ENCODE measurements at regions not wholly inside any gene's neighbourhood (a gene's known extent, or its start where the extent isn't known, plus 50 kb on each side); places are given as distances from the start of the nearest gene placed in this dataset.
"Not testable (repeated sequence)": the region's sequence is repeated elsewhere in the genome, so short reads cannot be mapped to it uniquely, and the experiment has no call there.

DNA sequence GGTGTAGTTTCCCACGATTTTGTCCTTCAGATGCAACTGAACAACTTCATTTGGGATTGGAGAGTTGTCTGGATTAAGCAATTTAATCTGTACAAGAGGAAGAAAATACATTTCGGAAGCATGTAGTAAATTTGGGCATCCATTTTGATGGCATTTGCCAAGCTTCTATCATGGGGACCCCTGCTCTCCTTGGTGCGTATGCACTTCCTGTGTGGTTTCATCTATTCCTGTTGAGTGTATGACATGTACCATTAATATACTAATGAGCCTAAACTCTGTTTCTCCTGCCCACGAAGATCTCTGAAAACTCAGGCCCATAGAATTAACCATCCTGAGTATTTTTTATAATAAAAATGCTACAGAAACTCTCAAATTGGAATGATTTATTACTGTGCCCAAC lies 105.2 kb downstream of the DDX11 start:
- not testable (repeated sequence) for TF ChIP-seq CTCF, EZH2phosphoT487 (IDR thresholded peaks at IDR 0.05; ENCODE audit: low read length)

Measured in MM.1S (cell line).